Limb (tissue), 2 donors: ENCODE measurements at regions not wholly inside any gene's neighbourhood (a gene's known extent, or its start where the extent isn't known, plus 50 kb on each side); places are given as distances from the start of the nearest gene placed in this dataset.
"Not testable (repeated sequence)": the region's sequence is repeated elsewhere in the genome, so short reads cannot be mapped to it uniquely, and the experiment has no call there.

Experiments used
- DNase-seq, 2 donors: peaks; one replicate each; pipeline ENCODE4 v3.0.0-alpha.2; 2016; ENCODE audit errors: extremely low spot score in 2 of 2

- no peak for DNase-seq
Observed at GRCh38 chr7:45404622-45405021, 169.5 kb upstream of the ADCY1 start.

GRCh38 chr7:45407730-45408408 lies 166.3 kb upstream of the ADCY1 start:
- no peak for DNase-seq

GRCh38 chr7:45408409-45408737 lies 165.8 kb upstream of the ADCY1 start:
- no peak for DNase-seq

- DNase-seq = no peak
Observed at GRCh38 chr7:45410893-45411292, 163.3 kb upstream of the ADCY1 start.

- no peak for DNase-seq
Observed at GRCh38 chr7:45413419-45413818, 160.7 kb upstream of the ADCY1 start.

- DNase-seq = no peak
Observed at GRCh38 chr7:45414226-45414625, 159.9 kb upstream of the ADCY1 start.

GRCh38 chr7:45415265-45415664 lies 158.9 kb upstream of the ADCY1 start:
- DNase-seq = no peak

GRCh38 chr7:45416846-45417245 lies 157.3 kb upstream of the ADCY1 start:
- DNase-seq = no peak

GRCh38 chr7:45417268-45417667 lies 156.9 kb upstream of the ADCY1 start:
- DNase-seq = no peak

GRCh38 chr7:45417735-45418134 lies 156.4 kb upstream of the ADCY1 start:
- DNase-seq = no peak

- DNase-seq = peak in 1 of 2 donors; percentile 38
Observed at GRCh38 chr7:45420843-45421495, 153.2 kb upstream of the ADCY1 start.

GRCh38 chr7:45421806-45422205 lies 152.4 kb upstream of the ADCY1 start:
- peak in 1 of 2 donors; percentile 21 for DNase-seq

GRCh38 chr7:45430397-45430796 lies 143.8 kb upstream of the ADCY1 start:
- DNase-seq = no peak

- no peak for DNase-seq
Observed at GRCh38 chr7:45434167-45434784, 139.9 kb upstream of the ADCY1 start.

- no peak for DNase-seq
Observed at GRCh38 chr7:45435131-45435530, 139.0 kb upstream of the ADCY1 start.

- no peak for DNase-seq
Observed at GRCh38 chr7:45435846-45436245, 138.3 kb upstream of the ADCY1 start.

GRCh38 chr7:45440776-45441175 lies 133.4 kb upstream of the ADCY1 start:
- DNase-seq = not testable (repeated sequence)

- no peak for DNase-seq
Observed at GRCh38 chr7:45443263-45443662, 130.9 kb upstream of the ADCY1 start.

- no peak for DNase-seq
Observed at GRCh38 chr7:45446195-45446944, 127.8 kb upstream of the ADCY1 start.

GRCh38 chr7:45447296-45447695 lies 126.9 kb upstream of the ADCY1 start:
- no peak for DNase-seq

GRCh38 chr7:45450571-45451204 lies 123.5 kb upstream of the ADCY1 start:
- DNase-seq = no peak
